Activated CD8-positive, alpha-beta T cell treated with anti-CD3 and anti-CD28 coated beads for 36 hours (primary cell): ENCODE measurements at regions not wholly inside any gene's neighbourhood (a gene's known extent, or its start where the extent isn't known, plus 50 kb on each side); places are given as distances from the start of the nearest gene placed in this dataset.

ENCODE experiments used
- ATAC-seq: fragments of 200-7000 bp; cut with Tn5 transposase; one replicate; pipeline ENCODE4 v1.10.0; 2021; ENCODE audit warnings: mild to moderate bottlenecking, moderate library complexity
- CTCF ChIA-PET: fragments of 350-600 bp; sonication (Branson Sonifier 250); formaldehyde crosslinking; loops from one replicate; lab custom pipeline; 2021; ENCODE audit warnings: antibody characterized with exemption; lab: Charles Lee
- POLR2A ChIA-PET: fragments of 350-600 bp; sonication (Branson Sonifier 250); formaldehyde crosslinking; loops from one replicate; lab custom pipeline; 2021; ENCODE audit warnings: antibody characterized with exemption; lab: Charles Lee
- DNase-seq: peaks from one replicate; pipeline ENCODE4 v3.0.0-alpha.2; 2020
- H3K27ac Mint-ChIP-seq: one replicate; pipeline ENCODE4 v1.8.0; 2021; ENCODE audit warnings: mild to moderate bottlenecking, mixed read lengths
- H3K27me3 Mint-ChIP-seq: one replicate; pipeline ENCODE4 v1.8.0; 2021; ENCODE audit warnings: mixed read lengths
- H3K36me3 Mint-ChIP-seq: one replicate; pipeline ENCODE4 v1.8.0; 2021; ENCODE audit warnings: low read depth, mixed read lengths
- H3K4me1 Mint-ChIP-seq: one replicate; pipeline ENCODE4 v1.8.0; 2021; ENCODE audit warnings: low read depth, mixed read lengths
- H3K4me3 Mint-ChIP-seq: one replicate; pipeline ENCODE4 v1.8.0; 2021; ENCODE audit warnings: mild to moderate bottlenecking, moderate library complexity, mixed read lengths
- H3K9me3 Mint-ChIP-seq: one replicate; pipeline ENCODE4 v1.8.0; 2021; ENCODE audit warnings: mixed read lengths
- CTCF ChIP-seq: fragments of 200-600 bp; IDR thresholded peaks from one replicate; pipeline ENCODE4 v1.8.0; 2022; ENCODE audit warnings: antibody characterized with exemption, mild to moderate bottlenecking
- intact Hi-C: fragments of 100-400 bp; cut with micrococcal nuclease; formaldehyde crosslinking; loops from one replicate; pipeline ENCODE4 v1.10.0; 2022

GRCh38 chr7:89857767-89858166 is 296.5 kb upstream of the STEAP1 start:
- TF ChIP-seq CTCF = no peak
- Mint-ChIP-seq H3K4me1 (no peaks in the 10 kb centered on the region), H3K9me3 (peaks cover 13% of the 10 kb centered on the region), H3K36me3 (no peaks in the 10 kb centered on the region), H3K4me3 (no peak overlapping the region), H3K27me3 (no peaks in the 10 kb centered on the region), H3K27ac (no peak overlapping the region)
- ChIA-PET CTCF (interaction anchor here (1.6 kb wide), 1 partner anchor 13 kb away, joined by 5 read pairs; no protein-coding TSS in a partner anchor), POLR2A (no interaction called here)
- ATAC-seq = no peak
- DNase-seq = no peak
- intact Hi-C loops = no loop called here

- H3K27me3 Mint-ChIP-seq = no peaks in the 10 kb centered on the region
- TF ChIP-seq CTCF = no peak
- H3K36me3 Mint-ChIP-seq = no peaks in the 10 kb centered on the region
- no peaks in the 10 kb centered on the region for H3K4me1 Mint-ChIP-seq
- no peak for ATAC-seq
- no peak overlapping the region for H3K4me3 Mint-ChIP-seq
- no peak for DNase-seq
- POLR2A ChIA-PET = no interaction called here
- H3K27ac Mint-ChIP-seq = no peak overlapping the region
- H3K9me3 Mint-ChIP-seq = no peaks in the 10 kb centered on the region
- intact Hi-C loops = no loop called here
- CTCF ChIA-PET = interaction anchor here (0.6 kb wide), 1 partner anchor 1122 kb away, joined by 3 read pairs; no protein-coding TSS in a partner anchor
Measured at GRCh38 chr7:89887489-89887888, 266.8 kb upstream of the STEAP1 start.

- TF ChIP-seq CTCF = no peak
- ChIA-PET CTCF (no interaction called here), POLR2A (no interaction called here)
- H3K9me3 Mint-ChIP-seq = no peaks in the 10 kb centered on the region
- H3K36me3 Mint-ChIP-seq = no peaks in the 10 kb centered on the region
- H3K27ac Mint-ChIP-seq = no peak overlapping the region
- no peak overlapping the region for H3K4me3 Mint-ChIP-seq
- ATAC-seq (no peak), DNase-seq (no peak)
- H3K27me3 Mint-ChIP-seq = no peaks in the 10 kb centered on the region
- H3K4me1 Mint-ChIP-seq = no peaks in the 10 kb centered on the region
- intact Hi-C loops = no loop called here
Measured at GRCh38 chr7:89908736-89909135, 245.5 kb upstream of the STEAP1 start.

- Mint-ChIP-seq H3K36me3 (no peaks in the 10 kb centered on the region), H3K4me1 (no peaks in the 10 kb centered on the region), H3K4me3 (no peak overlapping the region), H3K27me3 (no peaks in the 10 kb centered on the region), H3K27ac (no peak overlapping the region), H3K9me3 (no peaks in the 10 kb centered on the region)
- ATAC-seq (no peak), DNase-seq (no peak)
- intact Hi-C loops = no loop called here
- ChIA-PET CTCF (no interaction called here), POLR2A (no interaction called here)
- TF ChIP-seq CTCF = no peak
Measured at GRCh38 chr7:89914711-89915110, 239.6 kb upstream of the STEAP1 start.

GRCh38 chr7:89926194-89926593 is 228.1 kb upstream of the STEAP1 start:
- ATAC-seq (no peak), DNase-seq (no peak)
- POLR2A ChIA-PET = no interaction called here
- TF ChIP-seq CTCF = no peak
- no peaks in the 10 kb centered on the region for H3K4me1 Mint-ChIP-seq
- no peaks in the 10 kb centered on the region for H3K36me3 Mint-ChIP-seq
- no peaks in the 10 kb centered on the region for H3K9me3 Mint-ChIP-seq
- H3K4me3 Mint-ChIP-seq = no peak overlapping the region
- H3K27ac Mint-ChIP-seq = no peak overlapping the region
- H3K27me3 Mint-ChIP-seq = no peaks in the 10 kb centered on the region
- intact Hi-C loops = no loop called here
- CTCF ChIA-PET = no interaction called here
